ENCODE measurements at regions not wholly inside any gene's neighbourhood (a gene's known extent, or its start where the extent isn't known, plus 50 kb on each side); places are given as distances from the start of the nearest gene placed in this dataset.

- no peak for DNase-seq
- intact Hi-C loops (cut with DNase I) = no loop called here
Observed at GRCh38 chr6:4383910-4384638, 248.7 kb upstream of the ECI2 start.

DNA sequence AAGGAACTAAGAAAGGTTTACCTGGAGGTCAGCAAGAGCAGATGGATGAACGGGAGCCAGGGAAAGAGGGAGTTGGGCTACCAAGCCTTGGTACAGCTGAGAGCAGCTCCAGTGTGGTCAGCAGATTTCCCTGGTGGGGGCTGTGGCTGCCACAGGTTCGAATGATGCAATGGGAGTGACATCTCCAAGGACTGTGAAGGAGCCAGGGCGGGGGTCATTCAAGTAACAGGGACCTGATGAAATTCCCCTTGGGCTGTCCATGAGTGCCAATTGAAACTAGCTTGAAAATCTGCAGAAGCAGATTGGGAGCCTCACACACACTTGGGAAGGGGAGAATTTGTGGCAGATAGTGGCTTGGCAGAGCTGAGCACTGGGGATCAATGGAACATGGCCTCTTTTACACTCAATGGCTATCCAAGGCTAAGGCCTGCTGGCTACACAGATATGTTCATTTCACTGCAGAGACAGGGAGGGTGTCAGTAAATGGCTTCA, 247.0 kb upstream of the ECI2 start:
- intact Hi-C loops (cut with DNase I) = no loop called here
- no peak for DNase-seq

GRCh38 chr6:4381381-4381780, 246.0 kb upstream of the ECI2 start:
- intact Hi-C loops (cut with DNase I) = no loop called here
- no peak for DNase-seq

GRCh38 chr6:4380881-4381281, 245.5 kb upstream of the ECI2 start:
- DNase-seq = no peak
- intact Hi-C loops (cut with DNase I) = no loop called here

GRCh38 chr6:4379958-4380357, 244.6 kb upstream of the ECI2 start:
- intact Hi-C loops (cut with DNase I) = no loop called here
- no peak for DNase-seq

DNA sequence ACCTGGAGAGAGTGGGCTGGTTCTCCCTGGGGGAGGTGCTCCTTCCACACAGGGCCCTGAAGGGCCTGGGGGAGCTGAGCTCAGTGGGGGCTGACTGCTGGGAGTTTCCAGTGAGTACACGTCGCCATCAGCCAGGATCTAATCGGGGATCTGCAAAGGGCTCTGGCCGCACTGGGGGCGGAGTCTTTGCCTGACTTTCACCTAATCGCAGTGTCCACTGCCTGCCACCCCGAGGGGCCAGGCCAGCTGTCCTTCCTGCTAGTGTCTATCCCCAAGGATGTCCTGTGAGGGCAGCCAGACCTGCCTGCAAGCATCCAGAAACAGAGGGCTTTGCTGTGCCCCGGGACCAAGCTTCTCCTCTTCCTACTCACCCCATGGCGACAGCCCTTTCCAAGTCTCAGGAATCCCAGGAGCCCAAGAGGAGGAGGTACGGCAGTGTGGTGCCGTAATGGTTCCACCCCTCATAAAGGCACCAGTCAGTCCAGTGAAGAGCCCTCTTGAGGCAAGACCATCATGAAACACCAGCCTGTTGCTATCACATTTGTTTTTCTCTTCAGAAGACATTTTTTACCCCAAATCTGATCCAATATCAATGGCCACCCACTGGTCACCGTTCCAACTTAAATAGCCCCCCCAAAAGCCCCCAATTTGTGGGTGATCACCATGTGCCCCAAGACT, 243.1 kb upstream of the ECI2 start:
- intact Hi-C loops (cut with DNase I) = no loop called here
- no peak for DNase-seq

DNA sequence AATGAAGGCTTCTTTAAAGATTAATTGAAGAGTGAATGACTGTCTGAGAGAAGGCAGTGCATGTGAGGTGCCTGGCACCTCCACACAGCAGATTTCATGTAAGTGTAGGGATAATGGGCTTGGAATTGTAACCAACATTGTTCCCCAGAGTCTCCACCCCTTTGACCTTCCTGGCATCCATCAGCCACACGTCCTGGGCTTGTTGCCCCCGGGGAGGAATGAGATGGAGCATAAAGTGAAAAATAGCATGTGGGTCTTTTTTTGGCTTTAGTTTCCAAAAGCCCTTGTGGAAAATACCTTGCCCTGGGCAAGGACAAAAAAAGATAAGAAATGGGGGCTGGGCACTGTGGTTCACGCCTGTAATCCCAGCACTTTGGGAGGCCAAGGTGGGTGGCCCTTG, 242.2 kb upstream of the ECI2 start:
- intact Hi-C loops (cut with DNase I) = no loop called here
- DNase-seq = no peak

- intact Hi-C loops (cut with DNase I) = no loop called here
- no peak for DNase-seq
Observed at GRCh38 chr6:4374216-4374615, 238.8 kb upstream of the ECI2 start.

DNA sequence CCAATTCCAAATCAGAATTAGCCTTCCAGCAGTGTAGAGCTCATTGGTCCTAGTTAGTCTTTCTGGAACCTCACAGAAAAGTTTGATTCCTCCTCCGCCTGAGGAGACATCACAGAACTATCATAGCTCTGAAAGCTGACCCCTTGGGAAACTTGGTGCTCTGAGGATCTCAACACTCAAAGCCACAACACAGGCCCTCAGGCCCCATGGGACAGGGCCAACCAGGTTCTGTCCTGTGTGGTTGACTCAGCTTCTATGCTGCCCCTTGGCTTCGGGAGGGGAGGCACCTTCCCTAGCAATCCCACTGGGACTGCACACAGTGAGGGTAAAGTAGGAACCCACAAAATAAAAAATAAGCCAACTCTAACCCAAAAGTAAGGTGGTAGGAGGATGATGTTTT, 237.5 kb upstream of the ECI2 start:
- intact Hi-C loops (cut with DNase I) = no loop called here
- no peak for DNase-seq

GRCh38 chr6:4371207-4371921, 236.0 kb upstream of the ECI2 start:
- no peak for DNase-seq
- intact Hi-C loops (cut with DNase I) = no loop called here

DNA sequence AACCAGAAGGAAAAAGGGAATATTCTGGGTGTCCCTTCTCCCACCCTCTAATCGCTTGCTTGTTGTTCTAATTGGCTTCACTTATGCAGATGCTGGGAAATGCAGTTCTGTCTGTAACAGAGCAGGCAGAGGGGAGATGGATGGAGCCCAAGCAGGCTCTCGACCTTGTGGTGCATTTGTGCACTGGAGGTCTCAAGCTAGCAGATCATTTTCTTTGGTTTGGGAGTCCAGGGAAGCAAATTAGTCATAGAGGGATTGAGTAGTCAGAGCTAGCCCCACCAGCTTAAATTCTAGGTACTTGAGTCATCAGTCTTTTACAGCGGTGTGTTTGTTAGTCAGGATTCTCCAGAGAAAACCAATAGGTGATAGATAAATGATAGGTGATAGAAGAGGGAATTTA, 234.7 kb upstream of the ECI2 start:
- DNase-seq = no peak
- intact Hi-C loops (cut with DNase I) = no loop called here

GRCh38 chr6:4369616-4370015, 234.2 kb upstream of the ECI2 start:
- intact Hi-C loops (cut with DNase I) = no loop called here

DNA sequence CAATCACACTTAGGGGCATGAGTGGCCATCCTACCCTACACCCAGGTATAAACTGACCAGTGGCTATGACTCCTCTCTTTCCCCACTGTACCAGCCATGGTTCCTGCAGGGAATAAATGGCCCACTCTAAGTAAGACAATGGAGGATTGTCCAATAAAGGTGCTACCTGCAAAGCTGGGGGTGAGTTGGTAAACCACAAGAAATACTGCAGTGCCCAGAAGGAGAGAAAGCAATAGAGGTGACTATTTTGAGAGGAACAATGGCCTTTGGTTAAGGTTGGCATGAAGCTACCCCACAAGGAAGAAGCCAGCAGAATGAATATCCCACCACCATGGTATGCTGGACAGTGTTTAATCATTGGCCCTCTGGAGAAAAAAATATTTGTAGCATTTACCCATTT, 233.3 kb upstream of the ECI2 start:
- no peak for DNase-seq
- intact Hi-C loops (cut with DNase I) = no loop called here

More at GRCh38 chr6:4369616-4370015, 234.2 kb upstream of the ECI2 start:
- DNase-seq = no peak

DNA sequence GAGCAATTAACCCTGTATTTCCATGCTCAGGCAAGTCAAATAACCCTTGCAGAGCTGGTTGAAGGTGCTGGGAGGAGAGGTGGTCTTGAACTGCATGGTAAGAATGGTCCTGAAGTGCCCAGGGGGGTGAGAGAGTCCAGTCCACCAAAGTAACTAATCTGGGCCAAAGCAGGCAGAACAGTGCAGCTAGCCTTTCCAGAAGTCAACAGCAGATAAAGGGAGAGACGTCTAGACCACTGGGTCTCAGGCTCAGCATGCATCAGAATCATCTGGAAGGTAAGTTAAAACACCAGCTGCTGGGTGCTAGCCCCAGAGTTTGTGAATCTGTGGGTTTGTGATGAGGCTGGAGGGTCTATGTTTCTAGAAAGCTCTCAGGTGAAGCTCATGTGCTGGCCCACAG, 232.3 kb upstream of the ECI2 start:
- no peak for DNase-seq
- intact Hi-C loops (cut with DNase I) = no loop called here

DNA sequence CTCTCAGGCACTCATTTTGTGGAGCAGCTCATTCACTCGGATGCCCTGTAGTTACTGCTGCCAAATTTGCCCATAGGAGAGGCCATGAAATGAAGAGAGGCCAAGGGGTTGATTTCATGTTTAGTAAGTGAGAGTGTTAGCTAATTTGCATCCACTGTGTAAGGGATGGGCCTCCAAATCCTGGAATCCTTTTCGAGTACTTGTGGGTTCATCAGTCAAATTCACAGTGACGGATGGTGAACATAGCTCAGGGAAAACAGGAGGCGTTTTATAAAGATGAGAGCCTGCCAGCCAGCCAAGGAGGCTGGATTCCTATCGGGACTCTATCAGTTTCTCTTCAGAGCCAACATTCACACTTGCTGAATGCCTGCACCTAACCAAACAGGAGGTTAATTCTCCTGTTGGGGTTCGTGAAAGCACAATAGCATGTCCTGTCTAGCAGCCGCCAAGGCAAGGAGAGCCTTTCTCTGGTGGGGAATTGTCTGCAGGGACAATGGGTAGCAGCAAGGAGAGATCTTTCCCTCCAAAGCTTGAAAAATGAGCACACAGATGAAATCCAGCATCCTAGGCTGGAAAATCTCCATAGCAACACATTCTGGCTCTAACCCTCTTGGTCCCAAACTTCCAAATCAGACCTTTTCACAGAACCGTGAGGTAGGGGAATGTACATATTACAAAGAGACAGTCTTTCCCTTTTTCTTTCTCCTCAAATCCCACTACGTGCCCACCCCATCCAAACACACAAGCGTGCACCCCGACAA, 231.4 kb upstream of the ECI2 start:
- intact Hi-C loops (cut with DNase I) = no loop called here
- DNase-seq = no peak

DNA sequence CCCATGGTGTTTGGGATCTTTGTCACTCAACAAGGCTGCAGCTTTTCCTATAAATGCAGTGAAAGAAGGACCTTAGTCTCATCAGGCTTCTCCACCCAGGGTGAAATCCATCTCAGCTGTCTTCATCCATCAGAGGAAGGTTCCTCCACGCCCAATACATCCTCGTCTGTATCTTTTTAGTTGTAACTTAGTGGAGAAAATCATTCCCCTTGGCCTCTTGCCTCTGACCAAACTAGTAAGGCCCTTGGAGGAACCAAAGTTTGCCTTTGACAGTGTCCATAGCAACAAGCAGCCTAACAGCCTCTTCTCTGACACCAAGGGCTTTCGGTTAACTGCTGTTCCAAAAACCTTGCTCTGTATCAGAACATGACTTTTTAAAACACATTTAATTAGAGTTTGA, 230.3 kb upstream of the ECI2 start:
- intact Hi-C loops (cut with DNase I) = no loop called here
- DNase-seq = no peak

GRCh38 chr6:4364711-4365110, 229.3 kb upstream of the ECI2 start:
- intact Hi-C loops (cut with DNase I) = no loop called here
- DNase-seq = no peak

DNA sequence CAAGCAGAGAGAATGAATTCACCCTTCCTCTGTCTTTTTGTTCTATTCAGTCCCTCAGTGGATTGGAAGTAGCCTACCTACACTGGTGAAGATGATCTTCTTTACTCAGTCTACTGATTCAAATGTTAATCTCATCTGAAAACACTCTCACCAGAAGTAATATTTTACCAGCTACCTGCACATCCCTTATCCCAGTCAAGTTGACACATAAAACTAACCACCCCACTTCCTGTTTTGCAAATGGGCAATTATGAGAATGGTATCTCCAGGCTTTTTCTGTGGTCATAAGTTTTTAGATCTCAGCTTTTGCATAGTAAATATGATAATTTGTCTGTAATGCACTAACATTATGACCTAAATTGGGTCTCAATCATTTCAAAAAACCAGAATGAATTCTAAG, 228.8 kb upstream of the ECI2 start:
- DNase-seq = no peak
- intact Hi-C loops (cut with DNase I) = no loop called here

GRCh38 chr6:4363656-4364055, 228.3 kb upstream of the ECI2 start:
- no peak for DNase-seq
- intact Hi-C loops (cut with DNase I) = no loop called here

DNA sequence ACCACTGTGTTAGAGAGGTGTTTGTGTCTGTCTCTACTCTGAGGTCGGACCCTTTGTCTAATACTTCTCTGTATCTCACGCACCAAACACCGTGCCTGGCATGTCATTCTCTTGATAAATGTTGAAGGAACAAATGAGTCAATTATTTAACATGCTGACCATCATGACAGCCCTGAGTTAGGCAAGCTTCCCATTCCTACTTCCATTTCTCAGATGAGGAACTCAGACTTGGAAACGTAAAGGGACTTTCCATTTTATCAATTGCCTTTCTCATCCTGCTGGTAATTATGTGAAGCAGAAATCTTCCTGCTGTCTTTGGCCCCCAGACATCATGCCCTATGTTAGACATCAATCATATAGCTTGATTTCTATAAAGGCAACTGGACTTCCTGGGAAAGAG, 227.0 kb upstream of the ECI2 start:
- intact Hi-C loops (cut with DNase I) = no loop called here
- no peak for DNase-seq
